OCI-LY3 (cell line): ENCODE measurements at regions not wholly inside any gene's neighbourhood (a gene's known extent, or its start where the extent isn't known, plus 50 kb on each side); places are given as distances from the start of the nearest gene placed in this dataset.

Source experiments
- H2AFZ ChIP-seq: fragments of 200-600, 300-600 bp; shearing (Covaris generic); 2 replicates; pipeline ENCODE4 v1.6.0; 2014; ENCODE audit warnings: antibody characterized with exemption, low read depth, low read length
- H3K27ac ChIP-seq: fragments of 200-600, 300-600 bp; sonication (generic); 2 replicates; pipeline ENCODE4 v1.5.1; 2014; ENCODE audit warnings: mild to moderate bottlenecking, low read length, moderate library complexity, mixed read lengths
- H3K27me3 ChIP-seq: fragments of 200-600, 300-600 bp; sonication (generic); 2 replicates; pipeline ENCODE4 v1.6.1; 2014; ENCODE audit warnings: low read depth, low read length, mixed read lengths
- H3K36me3 ChIP-seq: fragments of 200-600, 300-600 bp; sonication (generic); replicated peaks from 2 replicates; pipeline ENCODE3; 2014; ENCODE audit warnings: low read depth, low read length, mixed read lengths
- H3K4me1 ChIP-seq: fragments of 300-600, 200-600 bp; sonication (generic); 2 replicates; pipeline ENCODE4 v1.6.1; 2014; ENCODE audit warnings: low read length, mixed read lengths
- H3K4me2 ChIP-seq: fragments of 200-600, 300-600 bp; sonication (generic); 2 replicates; pipeline ENCODE4 v1.6.1; 2014; ENCODE audit warnings: low read length, mixed read lengths
- H3K4me3 ChIP-seq: fragments of 300-600, 200-600 bp; sonication (generic); 2 replicates; pipeline ENCODE4 v1.5.1; 2014; ENCODE audit warnings: antibody characterized with exemption, mild to moderate bottlenecking, low read length, moderate library complexity
- H3K79me2 ChIP-seq: fragments of 300-600, 200-600 bp; shearing (Covaris generic); 2 replicates; pipeline ENCODE4 v1.6.1; 2014; ENCODE audit warnings: mild to moderate bottlenecking, low read length, mixed read lengths
- H3K9ac ChIP-seq: fragments of 300-600, 200-600 bp; shearing (Covaris generic); 2 replicates; pipeline ENCODE4 v1.6.0; 2014; ENCODE audit warnings: mild to moderate bottlenecking, low read length, moderate library complexity
- H3K9me3 ChIP-seq: fragments of 200-600, 300-600 bp; shearing (Covaris generic); 2 replicates; pipeline ENCODE4 v1.6.1; 2014; ENCODE audit warnings: low read length, mixed read lengths; ENCODE audit not compliant: insufficient read depth
- H4K20me1 ChIP-seq: fragments of 200-600, 300-600 bp; sonication (generic); 2 replicates; pipeline ENCODE4 v1.6.1; 2016; ENCODE audit warnings: low read length, mixed read lengths; ENCODE audit not compliant: insufficient read depth
- CTCF ChIP-seq: fragments of 200-600, 300-600 bp; sonication (generic); IDR thresholded peaks from 2 replicates; pipeline ENCODE4 v1.5.1; 2014; ENCODE audit warnings: antibody characterized with exemption, low read length, low read depth
- EZH2phosphoT487 ChIP-seq: fragments of 200-600 bp; shearing (Covaris generic); IDR thresholded peaks from 2 replicates; pipeline ENCODE4 v1.6.1; 2018; ENCODE audit warnings: antibody characterized with exemption, mixed run types, low read depth

DNA sequence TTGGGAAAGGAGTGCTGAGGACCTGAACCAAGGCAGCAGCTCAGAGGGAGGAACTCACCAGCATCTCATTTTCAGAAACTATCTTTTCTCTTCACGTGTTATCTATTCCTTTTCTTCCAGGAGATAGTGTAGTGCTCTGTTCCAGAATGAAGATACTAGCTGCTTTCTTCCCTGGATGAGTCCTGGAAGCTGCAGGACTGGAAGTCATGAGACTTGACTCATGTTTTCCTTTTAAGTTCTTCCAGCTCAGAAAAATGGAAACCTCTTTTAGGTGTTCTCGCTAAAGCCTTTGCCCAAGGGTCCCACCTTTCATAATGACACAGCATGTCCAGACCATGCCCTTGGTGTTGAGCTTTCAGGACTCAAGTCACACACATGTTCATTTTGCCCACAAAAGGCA lies 106.7 kb downstream of the UNC5CL start:
- no peaks in the 10 kb centered on the region for H3K36me3 ChIP-seq
- H4K20me1 ChIP-seq: no peaks in the 10 kb centered on the region
- H3K4me2 ChIP-seq: no peak overlapping the region
- H3K27ac ChIP-seq: no peak overlapping the region
- no peaks in the 10 kb centered on the region for H3K4me1 ChIP-seq
- TF ChIP-seq EZH2phosphoT487 (no peak), CTCF (no peak)
- H3K9ac ChIP-seq: no peak overlapping the region
- H3K9me3 ChIP-seq: no peaks in the 10 kb centered on the region
- H3K79me2 ChIP-seq: no peaks in the 10 kb centered on the region
- H3K4me3 ChIP-seq: no peak overlapping the region
- H2AFZ ChIP-seq: no peak overlapping the region
- peaks cover 28% of the 10 kb centered on the region for H3K27me3 ChIP-seq

GRCh38 chr6:40931931-40932330 lies 107.1 kb downstream of the UNC5CL start:
- no peaks in the 10 kb centered on the region for H3K79me2 ChIP-seq

DNA sequence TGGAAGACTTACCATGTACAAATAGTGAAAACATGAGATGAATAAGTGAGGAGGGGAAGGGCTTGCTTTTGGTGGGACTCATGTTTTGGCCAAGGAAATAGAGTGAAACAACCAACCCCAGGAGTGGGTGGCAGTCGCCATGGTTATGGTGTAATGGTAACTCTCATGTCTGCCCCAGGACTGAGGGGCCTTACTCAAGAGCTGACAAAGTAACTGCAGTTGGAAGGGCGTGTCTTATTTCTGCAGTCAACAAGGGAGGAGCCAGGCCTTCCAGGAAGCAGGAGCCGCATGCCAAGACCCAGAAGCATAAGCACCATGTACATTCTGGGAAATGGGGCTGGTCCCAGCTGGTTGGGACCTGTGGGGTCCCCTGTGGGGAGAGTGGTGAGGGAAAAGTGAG lies 108.5 kb downstream of the UNC5CL start:
- Histone ChIP-seq H3K4me2 (no peak overlapping the region), H3K4me3 (no peak overlapping the region), H3K27me3 (peaks cover 37% of the 10 kb centered on the region), H3K9ac (no peak overlapping the region), H3K79me2 (no peaks in the 10 kb centered on the region), H2AFZ (no peak overlapping the region), H3K27ac (no peak overlapping the region), H3K36me3 (no peaks in the 10 kb centered on the region), H3K4me1 (no peaks in the 10 kb centered on the region), H4K20me1 (no peaks in the 10 kb centered on the region), H3K9me3 (no peaks in the 10 kb centered on the region)
- TF ChIP-seq CTCF (no peak), EZH2phosphoT487 (no peak)

More at GRCh38 chr6:40931931-40932330, 107.1 kb downstream of the UNC5CL start:
- Histone ChIP-seq H4K20me1 (no peaks in the 10 kb centered on the region), H3K27me3 (peaks cover 33% of the 10 kb centered on the region), H3K36me3 (no peaks in the 10 kb centered on the region), H3K4me3 (no peak overlapping the region), H3K4me1 (no peaks in the 10 kb centered on the region), H2AFZ (no peak overlapping the region), H3K27ac (no peak overlapping the region), H3K4me2 (no peak overlapping the region), H3K9me3 (no peaks in the 10 kb centered on the region), H3K9ac (no peak overlapping the region)
- no peak for TF ChIP-seq CTCF
- no peak for TF ChIP-seq EZH2phosphoT487

DNA sequence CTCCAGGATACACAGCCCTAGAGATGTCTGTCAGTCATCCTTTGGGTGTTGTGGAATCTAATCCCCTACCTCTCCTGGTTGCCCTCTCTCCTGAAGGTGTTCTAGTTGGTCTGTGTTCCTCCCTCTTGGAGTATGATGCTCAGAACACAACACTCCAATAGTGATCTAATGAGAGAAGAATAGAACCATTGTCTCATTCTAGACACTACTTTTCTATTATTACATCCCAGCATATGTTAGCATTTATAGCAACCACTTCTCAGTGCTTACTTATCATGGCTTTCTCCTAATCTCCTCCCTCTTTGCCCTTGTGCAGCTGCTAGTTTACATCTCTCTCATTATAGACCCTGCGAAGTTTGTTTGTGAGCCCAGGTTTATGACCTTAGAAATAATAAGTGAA lies 109.0 kb downstream of the UNC5CL start:
- Histone ChIP-seq H3K9ac (no peak overlapping the region), H2AFZ (no peak overlapping the region), H3K4me2 (no peak overlapping the region), H3K9me3 (no peaks in the 10 kb centered on the region), H3K4me3 (no peak overlapping the region), H3K27me3 (peaks cover 39% of the 10 kb centered on the region), H3K27ac (no peak overlapping the region), H3K4me1 (no peaks in the 10 kb centered on the region), H3K79me2 (no peaks in the 10 kb centered on the region), H4K20me1 (no peaks in the 10 kb centered on the region), H3K36me3 (no peaks in the 10 kb centered on the region)
- TF ChIP-seq EZH2phosphoT487 (no peak), CTCF (no peak)
